GM21528 (cell line): ENCODE measurements at regions not wholly inside any gene's neighbourhood (a gene's known extent, or its start where the extent isn't known, plus 50 kb on each side); places are given as distances from the start of the nearest gene placed in this dataset.

Experiments
- ATAC-seq: cut with Tn5 transposase; IDR thresholded peaks from one replicate; pipeline ENCODE4 v1.9.1; 2021; ENCODE audit warnings: mild to moderate bottlenecking, moderate library complexity; ENCODE audit not compliant: unreplicated experiment, low FRiP score

- ATAC-seq: no peak
Measured at GRCh38 chr12:61629702-61630101, 630.5 kb upstream of the USP15 start.

DNA sequence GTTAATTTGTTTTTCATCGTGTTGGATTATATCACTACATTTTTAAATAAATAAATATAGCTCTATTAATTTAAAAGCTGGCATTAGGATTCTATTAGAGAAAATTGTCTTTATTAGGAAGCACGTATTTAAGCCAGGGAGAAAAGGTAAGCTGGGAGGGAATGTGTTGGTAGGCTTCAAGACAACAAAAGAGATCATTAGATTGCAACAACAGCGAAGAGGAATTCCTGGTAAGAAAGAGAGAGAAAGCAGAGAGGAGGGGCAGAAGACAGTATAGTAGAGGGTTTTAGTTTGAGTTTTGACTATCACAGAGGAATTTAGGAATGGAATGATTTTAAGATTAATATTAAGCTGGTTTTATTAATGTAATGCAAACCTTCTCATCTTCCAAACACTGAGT lies 613.6 kb upstream of the USP15 start:
- ATAC-seq: no peak

- ATAC-seq: no peak
Measured at GRCh38 chr12:61647566-61647965, 612.6 kb upstream of the USP15 start.

- ATAC-seq: no peak
Measured at GRCh38 chr12:61652265-61652664, 607.9 kb upstream of the USP15 start.

GRCh38 chr12:61654698-61655097 lies 605.5 kb upstream of the USP15 start:
- ATAC-seq: no peak

DNA sequence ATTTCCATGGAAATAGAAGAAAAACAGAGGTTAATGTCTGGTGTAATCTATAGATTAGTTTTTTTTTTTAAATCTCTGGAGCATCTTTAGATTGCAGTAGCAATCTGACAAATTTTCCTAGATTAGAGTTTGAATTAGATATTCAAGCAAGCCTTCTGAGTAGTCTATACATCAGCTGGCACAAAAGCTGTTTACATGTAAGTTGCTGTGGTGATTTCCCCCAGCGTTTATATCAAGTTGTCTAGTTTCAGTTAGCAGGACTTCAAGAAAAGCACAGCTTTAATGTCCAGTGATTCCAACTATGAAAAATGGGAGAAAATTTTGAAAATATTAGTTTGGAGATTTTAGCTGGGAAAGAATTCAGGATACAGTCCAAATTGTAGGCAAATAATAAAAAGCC lies 605.0 kb upstream of the USP15 start:
- ATAC-seq: no peak

DNA sequence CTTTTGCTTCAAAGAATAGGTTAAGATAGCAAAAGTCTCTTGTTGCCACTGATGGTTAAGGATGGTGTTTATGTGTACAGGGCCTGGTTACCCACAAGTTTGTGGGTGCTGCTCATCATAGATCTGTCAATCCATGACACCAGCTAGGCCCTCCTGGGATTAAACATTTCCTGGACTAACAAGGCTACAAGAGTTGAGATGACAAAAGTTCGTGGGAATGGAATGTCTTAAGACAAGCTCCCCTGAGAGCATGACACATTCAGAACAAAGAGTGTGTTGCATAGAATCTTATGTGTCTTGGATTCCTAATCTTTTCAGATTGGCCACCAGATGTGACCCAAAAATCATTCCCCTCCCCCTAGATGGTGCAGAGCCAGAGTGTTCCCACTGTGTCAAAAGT lies 592.5 kb upstream of the USP15 start:
- no peak for ATAC-seq

DNA sequence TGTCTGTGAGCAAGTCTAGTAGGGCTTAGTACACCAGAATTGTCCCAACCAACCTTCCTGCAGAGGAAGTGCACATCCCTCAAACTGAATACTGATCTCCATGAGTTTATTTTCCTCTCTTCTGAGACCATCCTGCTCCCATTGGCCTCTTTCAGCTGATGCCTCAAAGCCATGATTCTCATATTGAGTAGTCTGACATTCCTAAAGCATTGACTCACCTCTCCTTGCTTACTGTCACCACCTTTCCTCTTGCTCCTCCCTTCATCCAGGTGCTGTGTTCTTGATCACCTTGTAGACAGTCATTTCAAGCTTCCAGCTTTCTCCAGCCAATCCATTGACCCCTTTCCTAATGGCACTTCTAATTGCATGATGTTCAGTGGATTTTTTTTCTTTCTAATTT lies 583.7 kb upstream of the USP15 start:
- no peak for ATAC-seq

DNA sequence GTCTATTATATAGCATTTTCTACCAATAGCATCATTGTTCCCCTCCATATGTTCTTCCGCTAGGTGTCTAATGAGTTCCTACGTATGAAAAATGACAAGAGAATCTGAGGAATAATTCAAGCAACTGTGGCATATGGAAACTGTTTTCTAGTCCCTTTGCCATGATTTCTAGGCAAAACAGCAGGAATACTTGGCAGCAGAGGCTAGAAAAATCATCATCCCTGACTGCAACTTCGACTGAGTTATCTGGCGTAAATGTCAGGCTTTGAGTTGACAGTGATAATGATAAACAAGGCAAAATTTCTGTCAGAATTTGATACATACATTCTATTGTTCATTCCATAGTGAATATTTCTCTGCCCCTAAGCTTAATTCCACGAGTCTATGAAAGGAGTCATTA lies 572.8 kb upstream of the USP15 start:
- ATAC-seq: no peak

DNA sequence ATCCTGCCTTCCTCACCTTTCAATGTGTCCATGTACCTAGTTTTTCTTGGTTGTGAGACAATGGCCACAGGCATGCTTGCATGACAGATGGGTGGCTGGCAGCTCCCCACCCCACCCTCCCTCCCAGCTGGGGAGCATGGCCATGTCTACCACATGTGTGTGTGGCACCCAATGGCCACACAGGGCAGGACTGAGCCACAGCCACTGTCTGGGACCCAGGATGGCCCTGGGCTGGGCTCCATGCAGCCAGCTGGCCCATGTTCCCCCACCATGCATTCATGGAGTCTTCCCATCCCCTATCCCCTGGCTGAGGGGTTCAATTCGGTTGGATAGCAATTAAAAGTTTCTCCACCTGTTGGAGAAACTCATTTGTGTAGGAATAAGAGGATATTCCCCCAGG lies 566.0 kb upstream of the USP15 start:
- no peak for ATAC-seq

GRCh38 chr12:61701471-61701870 lies 558.7 kb upstream of the USP15 start:
- ATAC-seq: no peak

DNA sequence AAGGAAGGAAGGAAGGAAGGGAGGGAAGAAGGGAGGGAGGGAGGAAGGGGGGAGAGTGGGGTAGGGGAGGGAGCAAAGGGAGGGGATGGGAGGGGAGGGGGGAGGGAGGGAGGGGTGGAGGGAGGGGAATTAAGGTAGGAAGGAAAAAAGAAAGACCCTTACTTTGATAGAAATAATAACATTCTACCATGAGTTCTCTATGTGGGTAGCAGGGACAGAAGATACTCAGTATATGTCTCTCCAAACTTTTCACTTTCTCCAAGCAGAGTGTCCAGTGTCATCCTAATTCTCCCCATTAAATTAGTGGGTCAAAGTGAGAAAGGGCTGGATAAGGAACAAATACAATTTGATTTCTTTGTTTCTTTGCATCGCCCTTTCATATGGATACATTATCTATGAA lies 553.4 kb upstream of the USP15 start:
- no peak for ATAC-seq

GRCh38 chr12:61713121-61713520 lies 547.1 kb upstream of the USP15 start:
- no peak for ATAC-seq

DNA sequence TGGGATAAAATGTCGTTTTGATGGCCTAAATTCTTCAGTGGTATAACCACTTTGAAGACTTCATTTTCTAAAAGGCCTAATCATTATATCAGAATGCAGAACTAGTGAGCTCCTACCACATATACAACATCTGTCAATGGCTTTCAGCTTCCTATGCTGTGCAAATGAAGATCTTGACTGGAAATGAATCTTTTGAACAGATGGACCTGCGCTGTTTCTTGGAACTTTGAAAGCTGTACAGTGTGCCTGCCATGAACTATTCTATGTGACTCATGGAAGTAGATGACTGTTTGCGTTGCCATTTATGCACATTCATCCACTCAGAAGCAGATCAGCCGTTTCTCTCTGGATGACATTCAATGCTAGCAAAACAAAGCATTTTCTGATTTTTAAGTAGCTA lies 542.2 kb upstream of the USP15 start:
- ATAC-seq: no peak

DNA sequence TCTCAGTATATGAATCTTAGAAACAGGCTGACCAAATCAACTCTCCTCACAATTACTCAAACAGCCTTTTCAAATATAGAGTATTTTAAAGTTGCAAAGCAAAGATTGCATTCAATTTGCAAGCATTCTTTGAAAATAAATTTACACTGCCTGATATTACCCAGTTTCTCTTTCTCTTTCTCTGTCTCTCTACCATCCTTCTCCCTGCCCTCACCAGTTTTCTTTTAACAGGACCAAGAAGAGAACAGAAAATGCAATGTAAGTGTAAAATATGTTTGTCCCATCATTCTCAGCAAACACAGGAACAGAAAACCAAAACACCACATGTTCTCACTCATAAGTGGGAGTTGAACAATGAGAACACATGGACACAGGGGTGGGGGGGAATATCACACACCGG lies 520.3 kb upstream of the USP15 start:
- no peak for ATAC-seq

DNA sequence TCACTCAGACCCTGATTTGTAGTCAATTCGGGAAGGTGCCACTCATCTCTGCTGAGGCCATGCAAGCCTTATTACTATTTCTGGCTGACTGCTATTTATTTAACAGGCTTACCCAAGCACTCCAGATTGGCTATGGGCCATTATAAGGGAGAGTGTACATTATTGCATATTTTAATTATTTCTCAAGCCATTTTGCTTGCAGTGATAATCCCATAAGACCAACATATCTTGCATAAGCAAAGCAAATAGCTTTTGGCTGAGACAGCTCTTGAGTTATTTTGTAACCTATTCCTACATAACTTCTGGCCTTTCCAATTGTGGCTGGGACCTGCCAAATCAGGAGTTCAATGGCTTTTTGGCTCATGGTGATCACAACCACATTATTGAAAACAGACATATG lies 509.6 kb upstream of the USP15 start:
- no peak for ATAC-seq

DNA sequence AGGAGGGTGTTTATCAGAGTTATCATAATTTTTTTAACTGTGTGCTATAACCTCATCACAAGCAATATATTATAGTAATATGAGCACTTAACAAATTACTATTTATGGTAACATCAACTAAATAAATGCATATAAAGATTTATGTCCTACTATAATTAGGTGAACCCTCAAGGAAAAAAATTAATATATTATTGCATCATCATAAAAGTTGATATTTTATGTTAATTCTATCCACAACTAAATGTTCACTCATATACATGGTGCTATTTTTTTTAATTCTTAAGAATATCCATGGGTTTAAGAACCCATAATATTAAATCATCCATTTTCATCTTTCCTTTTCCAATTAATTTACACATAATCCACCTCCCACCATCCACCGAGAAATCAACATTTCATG lies 506.0 kb upstream of the USP15 start:
- ATAC-seq: no peak

GRCh38 chr12:61757831-61758505 lies 502.2 kb upstream of the USP15 start:
- ATAC-seq: no peak

DNA sequence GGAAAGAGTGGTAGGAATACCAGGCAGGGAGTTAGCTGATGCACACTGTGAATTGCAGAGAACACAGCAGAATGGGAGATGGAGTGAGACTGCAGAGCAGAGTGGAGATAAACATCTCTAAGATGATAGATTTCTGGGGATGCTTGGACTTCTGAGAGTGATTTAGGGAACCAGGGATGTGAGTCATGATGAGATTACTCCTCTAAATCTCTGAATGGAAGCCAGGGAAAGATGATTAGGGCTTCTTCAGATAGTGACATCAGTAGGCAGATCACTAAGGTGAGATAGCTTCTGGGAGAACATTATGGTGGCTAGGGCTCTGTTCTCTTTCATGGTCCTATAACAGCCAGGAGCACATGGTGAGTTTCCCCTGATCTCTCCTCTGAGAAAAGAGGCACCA lies 501.5 kb upstream of the USP15 start:
- ATAC-seq: no peak

GRCh38 chr12:61765926-61766325 lies 494.3 kb upstream of the USP15 start:
- no peak for ATAC-seq

DNA sequence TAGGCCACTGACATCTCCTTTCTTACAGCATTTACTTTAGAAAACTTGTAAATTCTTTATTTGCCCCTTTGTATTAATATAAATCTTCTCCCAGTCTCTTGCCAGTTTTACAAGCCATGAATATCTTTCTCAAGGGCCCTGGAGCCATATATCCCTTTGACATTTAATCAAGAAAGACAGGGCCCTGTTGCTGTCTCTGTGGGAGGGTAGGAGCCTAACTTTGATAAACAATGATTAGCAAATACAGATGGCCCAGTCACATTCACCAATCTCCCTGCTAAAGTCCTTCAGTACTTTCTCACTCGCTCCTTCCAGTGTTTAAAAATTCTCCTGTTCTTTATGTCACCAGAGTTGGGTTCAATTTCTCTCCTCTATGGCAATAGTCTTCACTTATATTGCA lies 479.8 kb upstream of the USP15 start:
- no peak for ATAC-seq

DNA sequence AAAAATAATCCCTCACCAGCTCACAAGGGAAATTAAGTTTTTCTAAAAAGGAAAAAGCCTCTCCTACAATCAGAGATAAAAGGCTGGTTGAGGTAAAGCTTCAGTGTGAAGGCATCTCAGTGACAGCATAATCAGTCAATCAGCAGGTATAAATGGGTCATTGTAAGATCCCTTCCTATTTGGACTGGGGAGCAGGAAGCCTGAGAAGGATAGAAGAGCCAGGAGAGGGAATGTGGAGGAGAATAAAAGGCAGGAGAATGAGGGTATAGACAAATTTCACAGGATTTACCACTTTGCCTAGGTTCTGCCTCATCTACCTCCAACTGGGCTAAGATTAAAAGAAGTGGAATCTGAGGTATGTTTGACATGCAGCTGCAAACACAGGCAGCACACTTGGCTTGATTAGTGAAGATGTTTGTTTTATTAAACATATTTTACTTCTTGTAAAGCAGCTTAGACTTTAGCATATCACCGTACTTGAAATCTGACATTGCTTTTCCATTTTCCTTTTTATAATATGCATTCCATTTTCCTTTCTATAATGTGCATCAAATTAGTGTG lies 479.1 kb upstream of the USP15 start:
- ATAC-seq: no peak

DNA sequence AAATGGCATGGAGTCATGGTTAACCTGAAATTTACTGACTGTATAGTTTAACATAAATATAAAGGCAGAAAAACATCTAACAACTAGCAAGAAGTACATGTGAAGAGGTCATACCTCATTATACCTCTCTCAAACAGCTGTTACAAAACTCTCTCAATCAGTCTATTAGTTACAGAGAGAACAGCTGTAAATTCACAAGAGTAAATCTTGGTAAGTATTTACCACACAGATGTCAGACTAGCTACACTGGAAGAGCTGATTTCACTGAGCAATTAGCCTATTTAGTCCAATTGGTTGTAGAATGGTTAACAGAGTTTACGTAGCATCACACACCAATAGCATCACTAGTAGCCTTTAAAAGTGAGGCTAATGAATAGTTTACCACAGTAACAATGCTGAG lies 463.4 kb upstream of the USP15 start:
- ATAC-seq: no peak
